LNCaP clone FGC (cell line): ENCODE measurements at regions not wholly inside any gene's neighbourhood (a gene's known extent, or its start where the extent isn't known, plus 50 kb on each side); places are given as distances from the start of the nearest gene placed in this dataset.
"Not testable (repeated sequence)": the region's sequence is repeated elsewhere in the genome, so short reads cannot be mapped to it uniquely, and the experiment has no call there.

Experiments
- DNase-seq: peaks from one replicate; pipeline ENCODE4 v3.0.0-alpha.2; 2011; ENCODE audit warnings: low read depth
- H3K4me3 ChIP-seq: 2 replicates; pipeline ENCODE4 v1.5.1; 2011; ENCODE audit warnings: mild to moderate bottlenecking, low read depth, low read length, control low read depth
- TF ChIP-seq, protein P1 (sequence below): IDR thresholded peaks from 2 replicates; pipeline ENCODE4 v1.5.1; 2012; ENCODE audit warnings: mild to moderate bottlenecking; ENCODE audit not compliant: control insufficient read depth, insufficient read depth; ENCODE audit errors: extremely low read depth

DNA sequence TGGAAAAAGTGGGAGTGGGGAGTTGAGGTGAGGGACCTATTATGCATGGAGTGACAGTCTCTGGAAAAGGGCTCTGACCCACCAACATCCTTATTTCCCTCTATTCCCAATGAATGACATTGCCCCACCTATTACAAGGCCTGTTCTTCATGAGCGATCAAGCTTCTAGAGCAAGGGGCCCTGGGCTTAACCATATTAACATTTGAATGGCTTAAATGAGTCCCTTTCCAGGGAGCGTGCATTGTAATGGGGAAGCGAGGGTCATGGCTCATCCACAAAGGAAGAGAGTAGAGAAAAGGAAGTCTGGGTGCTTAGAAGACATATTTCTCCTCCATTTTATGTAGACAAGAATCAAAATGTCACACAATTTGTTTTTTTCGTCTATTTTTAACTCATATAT lies 255.5 kb downstream of the CAAP1 start:
- no peak for DNase-seq
- no peak overlapping the region for H3K4me3 ChIP-seq

DNA sequence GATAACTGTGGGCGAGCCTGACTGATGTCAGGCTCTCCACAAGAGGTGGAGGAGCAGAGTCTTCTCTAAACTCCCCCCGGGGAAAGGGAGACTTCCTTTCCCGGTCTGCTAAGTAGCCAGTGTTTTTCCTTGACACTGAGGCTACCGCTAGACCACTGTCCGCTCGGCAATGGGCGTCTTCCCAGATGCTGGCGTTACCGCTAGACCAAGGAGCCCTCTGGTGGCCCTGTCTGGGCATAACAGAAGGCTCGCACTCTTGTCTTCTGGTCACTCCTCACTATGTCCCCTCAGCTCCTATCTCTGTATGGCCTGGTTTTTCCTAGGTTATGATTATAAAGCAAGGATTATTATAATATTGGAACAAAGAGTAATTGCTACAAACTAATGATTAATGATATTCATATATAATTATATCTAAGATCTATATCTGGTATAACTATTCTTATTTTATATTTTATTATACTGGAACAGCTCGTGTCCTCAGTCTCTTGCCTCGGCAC lies 278.7 kb downstream of the CAAP1 start:
- not testable (repeated sequence) for H3K4me3 ChIP-seq, DNase-seq
- TF ChIP-seq, protein P1, sequence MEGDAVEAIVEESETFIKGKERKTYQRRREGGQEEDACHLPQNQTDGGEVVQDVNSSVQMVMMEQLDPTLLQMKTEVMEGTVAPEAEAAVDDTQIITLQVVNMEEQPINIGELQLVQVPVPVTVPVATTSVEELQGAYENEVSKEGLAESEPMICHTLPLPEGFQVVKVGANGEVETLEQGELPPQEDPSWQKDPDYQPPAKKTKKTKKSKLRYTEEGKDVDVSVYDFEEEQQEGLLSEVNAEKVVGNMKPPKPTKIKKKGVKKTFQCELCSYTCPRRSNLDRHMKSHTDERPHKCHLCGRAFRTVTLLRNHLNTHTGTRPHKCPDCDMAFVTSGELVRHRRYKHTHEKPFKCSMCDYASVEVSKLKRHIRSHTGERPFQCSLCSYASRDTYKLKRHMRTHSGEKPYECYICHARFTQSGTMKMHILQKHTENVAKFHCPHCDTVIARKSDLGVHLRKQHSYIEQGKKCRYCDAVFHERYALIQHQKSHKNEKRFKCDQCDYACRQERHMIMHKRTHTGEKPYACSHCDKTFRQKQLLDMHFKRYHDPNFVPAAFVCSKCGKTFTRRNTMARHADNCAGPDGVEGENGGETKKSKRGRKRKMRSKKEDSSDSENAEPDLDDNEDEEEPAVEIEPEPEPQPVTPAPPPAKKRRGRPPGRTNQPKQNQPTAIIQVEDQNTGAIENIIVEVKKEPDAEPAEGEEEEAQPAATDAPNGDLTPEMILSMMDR = peak; percentile 32

More for the DNA sequence above, 255.5 kb downstream of the CAAP1 start:
- TF ChIP-seq, protein P1 = no peak

DNA sequence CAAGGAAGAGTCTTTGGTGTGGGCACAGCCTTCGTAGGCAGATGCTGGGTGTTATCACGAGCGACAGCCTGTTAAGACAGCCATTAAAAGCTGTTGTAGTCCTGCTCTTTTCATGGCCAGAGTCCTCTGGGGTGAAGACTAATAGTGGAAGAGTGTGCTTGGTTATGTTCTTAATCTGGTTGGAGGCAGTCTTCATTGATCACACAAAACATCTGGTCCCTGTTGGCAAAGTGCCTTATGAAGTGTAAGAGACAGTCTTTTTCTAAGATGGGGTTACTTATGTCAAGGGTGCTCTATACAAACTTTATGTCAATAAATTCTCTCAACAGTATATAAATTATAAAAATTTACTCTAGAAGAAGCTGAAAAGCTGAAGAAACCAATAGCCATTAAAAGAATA lies 280.4 kb downstream of the CAAP1 start:
- TF ChIP-seq, protein P1 = no peak
- H3K4me3 ChIP-seq = no peak overlapping the region
- no peak for DNase-seq

DNA sequence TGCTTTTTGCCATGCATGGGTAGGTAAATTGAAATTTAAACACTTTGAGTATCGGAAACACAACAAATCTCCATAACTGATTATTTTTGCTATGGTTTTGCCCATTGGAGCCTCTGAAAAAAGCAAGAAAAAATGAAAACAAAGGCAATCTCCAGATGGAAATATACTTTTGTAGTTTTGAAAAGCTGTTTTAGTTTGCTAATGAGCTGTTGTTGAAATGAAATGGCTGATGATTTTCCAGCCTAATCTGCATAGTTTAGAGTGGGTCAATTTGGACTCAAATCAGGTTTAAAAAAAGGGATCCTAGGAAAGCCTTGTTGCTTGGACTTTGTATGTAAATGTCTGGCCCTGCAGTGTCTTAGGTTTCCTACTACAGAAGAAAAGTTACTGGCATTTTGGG lies 285.8 kb downstream of the CAAP1 start:
- no peak for DNase-seq
- H3K4me3 ChIP-seq = no peak overlapping the region
- TF ChIP-seq, protein P1 = no peak

DNA sequence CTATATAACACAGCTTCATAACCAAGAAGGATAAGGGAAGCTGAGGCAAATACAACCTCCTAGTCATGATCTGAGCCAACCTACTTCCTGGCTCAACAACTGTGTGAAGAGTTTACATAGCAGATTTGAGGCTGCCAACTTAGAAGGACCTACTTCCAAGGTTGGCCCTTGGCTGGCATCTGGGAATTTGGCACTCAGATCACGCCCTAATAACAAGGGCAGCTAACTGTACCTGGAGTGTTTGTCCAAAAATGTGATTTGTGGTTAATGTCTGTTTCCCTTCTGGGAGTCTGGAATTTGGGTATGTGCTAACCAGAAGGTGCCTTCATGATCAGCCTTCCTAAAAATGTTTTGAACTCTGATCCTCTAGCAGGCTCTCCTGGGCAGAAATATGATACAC lies 287.2 kb downstream of the CAAP1 start:
- no peak overlapping the region for H3K4me3 ChIP-seq
- TF ChIP-seq, protein P1 = no peak
- no peak for DNase-seq

DNA sequence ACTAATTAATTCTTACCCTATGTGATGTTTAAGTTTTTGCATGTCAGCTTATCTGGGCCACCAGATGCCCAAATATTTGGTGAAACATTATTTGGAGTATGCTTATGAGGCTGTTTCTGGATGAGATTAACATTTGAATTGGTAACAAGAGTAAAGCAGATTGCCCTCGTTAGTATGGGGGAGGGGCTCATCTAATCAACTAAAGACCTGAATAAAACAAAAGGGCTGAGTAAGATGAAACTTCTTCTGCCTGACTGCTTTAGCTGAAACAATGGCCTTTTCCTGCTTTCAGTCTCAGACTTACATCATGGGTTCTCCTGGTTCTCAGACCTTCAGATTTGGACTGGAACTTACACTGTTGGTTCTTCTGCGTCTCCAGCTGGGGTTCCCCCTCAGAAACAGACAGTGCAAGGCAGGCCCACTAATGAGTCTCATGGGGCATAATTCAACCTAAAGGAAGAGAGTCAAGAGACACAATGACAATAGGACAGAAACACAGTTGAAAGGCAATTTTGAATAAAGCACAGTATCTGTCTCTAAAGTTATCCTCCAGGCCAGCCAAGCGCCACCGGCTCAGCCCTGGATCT lies 288.4 kb downstream of the CAAP1 start:
- no peak overlapping the region for H3K4me3 ChIP-seq
- TF ChIP-seq, protein P1 = no peak
- DNase-seq = no peak

DNA sequence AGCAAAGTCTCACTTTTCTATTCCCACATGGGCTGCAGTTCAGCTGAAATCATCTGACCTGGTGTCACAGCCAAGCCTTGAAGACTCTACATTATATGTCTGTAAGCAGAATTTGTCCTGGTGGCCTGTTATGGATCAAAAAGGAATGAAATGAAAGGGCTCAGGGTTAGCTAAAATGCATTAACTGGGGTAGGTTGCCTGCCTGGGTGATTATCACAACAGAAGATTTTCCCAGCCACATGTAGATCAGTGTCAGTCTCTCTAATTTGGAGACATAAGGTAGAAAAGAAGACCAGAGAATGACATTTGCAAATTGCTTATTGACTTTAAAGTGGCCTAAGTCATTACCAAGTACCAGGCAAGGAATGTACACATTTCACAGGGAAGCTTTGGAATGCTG lies 289.0 kb downstream of the CAAP1 start:
- DNase-seq = no peak
- TF ChIP-seq, protein P1 = no peak
- H3K4me3 ChIP-seq = no peak overlapping the region
